Loucy (cell line): ENCODE measurements at regions not wholly inside any gene's neighbourhood (a gene's known extent, or its start where the extent isn't known, plus 50 kb on each side); places are given as distances from the start of the nearest gene placed in this dataset.

Source experiments
- EZH2phosphoT487 ChIP-seq: fragments of 200-600 bp; IDR thresholded peaks from 2 replicates; pipeline ENCODE4 v1.6.1; 2018; ENCODE audit warnings: antibody characterized with exemption, mild to moderate bottlenecking, moderate library complexity, borderline replicate concordance
- TF ChIP-seq, protein P1 (sequence below): fragments of 200-600 bp; sonication (generic); conservative IDR thresholded peaks from 2 replicates; pipeline ENCODE4 v1.5.1; 2014; ENCODE audit warnings: mild to moderate bottlenecking, antibody characterized with exemption, low read length

DNA sequence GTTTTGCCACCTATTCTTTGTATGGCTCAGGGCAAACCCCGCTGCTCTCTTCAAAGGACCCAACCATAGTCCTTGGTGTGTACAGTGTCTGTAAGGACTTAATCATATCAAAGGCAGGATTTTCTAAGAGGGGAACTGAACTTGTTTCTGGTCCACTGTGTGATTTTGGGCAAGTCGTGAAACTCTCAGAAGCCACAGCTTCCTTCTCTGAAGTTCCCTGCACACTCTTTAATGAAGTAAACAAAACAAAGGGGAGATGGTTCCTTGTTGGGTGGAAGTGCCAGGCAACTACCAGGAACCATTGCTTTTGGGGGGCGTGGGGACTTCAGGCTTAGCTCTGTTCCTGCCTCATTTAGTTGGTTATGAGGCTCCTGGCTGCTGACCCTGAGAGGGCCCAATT is 152.4 kb downstream of the VRK1 start:
- TF ChIP-seq, protein P1, sequence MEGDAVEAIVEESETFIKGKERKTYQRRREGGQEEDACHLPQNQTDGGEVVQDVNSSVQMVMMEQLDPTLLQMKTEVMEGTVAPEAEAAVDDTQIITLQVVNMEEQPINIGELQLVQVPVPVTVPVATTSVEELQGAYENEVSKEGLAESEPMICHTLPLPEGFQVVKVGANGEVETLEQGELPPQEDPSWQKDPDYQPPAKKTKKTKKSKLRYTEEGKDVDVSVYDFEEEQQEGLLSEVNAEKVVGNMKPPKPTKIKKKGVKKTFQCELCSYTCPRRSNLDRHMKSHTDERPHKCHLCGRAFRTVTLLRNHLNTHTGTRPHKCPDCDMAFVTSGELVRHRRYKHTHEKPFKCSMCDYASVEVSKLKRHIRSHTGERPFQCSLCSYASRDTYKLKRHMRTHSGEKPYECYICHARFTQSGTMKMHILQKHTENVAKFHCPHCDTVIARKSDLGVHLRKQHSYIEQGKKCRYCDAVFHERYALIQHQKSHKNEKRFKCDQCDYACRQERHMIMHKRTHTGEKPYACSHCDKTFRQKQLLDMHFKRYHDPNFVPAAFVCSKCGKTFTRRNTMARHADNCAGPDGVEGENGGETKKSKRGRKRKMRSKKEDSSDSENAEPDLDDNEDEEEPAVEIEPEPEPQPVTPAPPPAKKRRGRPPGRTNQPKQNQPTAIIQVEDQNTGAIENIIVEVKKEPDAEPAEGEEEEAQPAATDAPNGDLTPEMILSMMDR: no peak
- TF ChIP-seq EZH2phosphoT487: no peak
